A673 (cell line): ENCODE measurements at regions not wholly inside any gene's neighbourhood (a gene's known extent, or its start where the extent isn't known, plus 50 kb on each side); places are given as distances from the start of the nearest gene placed in this dataset.

Source experiments
- EZH2 ChIP-seq: fragments of 200-600 bp; sonication (generic); IDR thresholded peaks from 2 replicates; pipeline ENCODE4 v1.6.1; 2017; ENCODE audit warnings: borderline replicate concordance, low read depth, mild to moderate bottlenecking, mixed read lengths, antibody characterized with exemption, low read length; ENCODE audit not compliant: poor library complexity, severe bottlenecking
- TF ChIP-seq, protein P1 (sequence below): fragments of 300-800, 200-600 bp; sonication (generic); conservative IDR thresholded peaks from 2 replicates; pipeline ENCODE4 v1.5.1; 2017; ENCODE audit warnings: low read depth, mild to moderate bottlenecking, antibody characterized with exemption, low read length, moderate library complexity, mixed read lengths

DNA sequence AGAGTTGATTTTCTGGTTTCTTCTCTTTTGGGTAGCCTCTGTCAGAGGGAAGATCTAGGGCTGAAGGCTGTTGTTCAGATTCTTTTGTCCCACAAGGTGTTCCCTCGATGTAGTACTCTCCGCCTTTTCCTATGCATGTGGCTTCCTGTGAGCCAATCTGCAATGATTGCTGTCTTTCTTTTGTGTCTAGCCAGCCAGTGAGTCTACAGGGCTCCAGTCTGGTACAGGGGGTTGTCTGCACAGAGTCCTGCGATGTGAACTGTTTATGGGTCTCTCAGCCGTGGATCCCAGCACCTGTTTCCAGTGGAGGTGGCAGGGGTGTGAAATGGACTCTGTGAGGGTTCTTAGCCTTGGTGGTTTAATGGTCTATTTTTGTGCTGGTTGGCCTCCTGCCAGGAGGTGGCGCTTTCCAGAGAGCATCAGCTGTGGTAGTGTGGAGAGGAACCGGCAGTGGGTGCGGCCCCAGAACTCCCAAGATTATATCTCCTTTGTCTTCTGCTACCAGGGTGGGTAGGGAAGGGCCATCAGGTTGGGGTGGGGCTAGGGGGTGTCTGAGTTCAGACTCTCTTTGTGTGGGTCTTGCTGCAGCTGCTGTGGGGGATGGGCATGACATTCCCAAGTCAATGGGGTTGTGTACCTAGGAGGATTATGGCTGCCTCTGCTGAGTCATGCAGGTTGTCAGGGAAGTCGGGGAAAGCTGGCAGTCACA lies 81.3 kb upstream of the C21orf91 start:
- TF ChIP-seq, protein P1, sequence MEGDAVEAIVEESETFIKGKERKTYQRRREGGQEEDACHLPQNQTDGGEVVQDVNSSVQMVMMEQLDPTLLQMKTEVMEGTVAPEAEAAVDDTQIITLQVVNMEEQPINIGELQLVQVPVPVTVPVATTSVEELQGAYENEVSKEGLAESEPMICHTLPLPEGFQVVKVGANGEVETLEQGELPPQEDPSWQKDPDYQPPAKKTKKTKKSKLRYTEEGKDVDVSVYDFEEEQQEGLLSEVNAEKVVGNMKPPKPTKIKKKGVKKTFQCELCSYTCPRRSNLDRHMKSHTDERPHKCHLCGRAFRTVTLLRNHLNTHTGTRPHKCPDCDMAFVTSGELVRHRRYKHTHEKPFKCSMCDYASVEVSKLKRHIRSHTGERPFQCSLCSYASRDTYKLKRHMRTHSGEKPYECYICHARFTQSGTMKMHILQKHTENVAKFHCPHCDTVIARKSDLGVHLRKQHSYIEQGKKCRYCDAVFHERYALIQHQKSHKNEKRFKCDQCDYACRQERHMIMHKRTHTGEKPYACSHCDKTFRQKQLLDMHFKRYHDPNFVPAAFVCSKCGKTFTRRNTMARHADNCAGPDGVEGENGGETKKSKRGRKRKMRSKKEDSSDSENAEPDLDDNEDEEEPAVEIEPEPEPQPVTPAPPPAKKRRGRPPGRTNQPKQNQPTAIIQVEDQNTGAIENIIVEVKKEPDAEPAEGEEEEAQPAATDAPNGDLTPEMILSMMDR = 0 out of 2 replicates have a peak, but pooled peaks have one; percentile 11
- no peak for TF ChIP-seq EZH2
